ENCODE measurements at regions not wholly inside any gene's neighbourhood (a gene's known extent, or its start where the extent isn't known, plus 50 kb on each side); places are given as distances from the start of the nearest gene placed in this dataset.

DNA sequence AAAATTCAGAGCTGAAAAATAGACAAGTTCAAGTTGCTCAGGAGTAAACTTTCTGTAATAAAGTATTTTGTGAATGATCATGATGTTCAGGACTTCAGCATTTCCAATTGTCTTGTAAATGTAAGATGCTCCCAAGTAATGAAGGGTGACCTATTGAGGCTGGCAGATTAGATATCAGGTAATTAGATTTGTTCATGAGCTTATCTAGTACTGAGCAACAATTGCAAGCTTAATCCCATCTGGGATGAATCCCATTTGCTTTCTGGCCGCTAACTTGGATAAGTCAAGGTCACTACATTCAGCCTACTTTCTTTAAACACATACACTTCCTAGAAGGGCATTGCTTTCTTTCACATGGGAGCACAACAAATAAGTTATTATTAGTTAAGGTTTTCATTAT, 82.4 kb upstream of the ITGB1 start:
- no peak for DNase-seq (ENCODE audit: low spot score)
- no peak for TF ChIP-seq ZBTB33 (IDR thresholded peaks at IDR 0.05)
- TF ChIP-seq, protein P1, sequence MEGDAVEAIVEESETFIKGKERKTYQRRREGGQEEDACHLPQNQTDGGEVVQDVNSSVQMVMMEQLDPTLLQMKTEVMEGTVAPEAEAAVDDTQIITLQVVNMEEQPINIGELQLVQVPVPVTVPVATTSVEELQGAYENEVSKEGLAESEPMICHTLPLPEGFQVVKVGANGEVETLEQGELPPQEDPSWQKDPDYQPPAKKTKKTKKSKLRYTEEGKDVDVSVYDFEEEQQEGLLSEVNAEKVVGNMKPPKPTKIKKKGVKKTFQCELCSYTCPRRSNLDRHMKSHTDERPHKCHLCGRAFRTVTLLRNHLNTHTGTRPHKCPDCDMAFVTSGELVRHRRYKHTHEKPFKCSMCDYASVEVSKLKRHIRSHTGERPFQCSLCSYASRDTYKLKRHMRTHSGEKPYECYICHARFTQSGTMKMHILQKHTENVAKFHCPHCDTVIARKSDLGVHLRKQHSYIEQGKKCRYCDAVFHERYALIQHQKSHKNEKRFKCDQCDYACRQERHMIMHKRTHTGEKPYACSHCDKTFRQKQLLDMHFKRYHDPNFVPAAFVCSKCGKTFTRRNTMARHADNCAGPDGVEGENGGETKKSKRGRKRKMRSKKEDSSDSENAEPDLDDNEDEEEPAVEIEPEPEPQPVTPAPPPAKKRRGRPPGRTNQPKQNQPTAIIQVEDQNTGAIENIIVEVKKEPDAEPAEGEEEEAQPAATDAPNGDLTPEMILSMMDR (IDR thresholded peaks at IDR 0.05; ENCODE audit: low read depth, low read length, missing input control), result no peak
- no peak for TF ChIP-seq NR2F2 (IDR thresholded peaks at IDR 0.05)
- TF ChIP-seq EGR1 (IDR thresholded peaks at IDR 0.05; ENCODE audit: low read depth in 2 of 2), result no peak
- no peak for TF ChIP-seq REST (IDR thresholded peaks at IDR 0.05)
- no peak for TF ChIP-seq RXRA (IDR thresholded peaks at IDR 0.05)
- no peak for TF ChIP-seq FOXA2 (IDR thresholded peaks at IDR 0.05)
- no peak for TF ChIP-seq HNF4A (conservative IDR thresholded peaks at IDR 0.05)
- no peak for TF ChIP-seq HNF4G (IDR thresholded peaks at IDR 0.05)
- TF ChIP-seq ATF3 (IDR thresholded peaks at IDR 0.05), result no peak
- no peak for TF ChIP-seq RAD21 (IDR thresholded peaks at IDR 0.05)
- no peak for TF ChIP-seq SP1 (IDR thresholded peaks at IDR 0.05)
- no peak for TF ChIP-seq GABPA (IDR thresholded peaks at IDR 0.05 in 1 of 2, conservative IDR thresholded peaks at IDR 0.05 in 1 of 2)
- TF ChIP-seq JUND (IDR thresholded peaks at IDR 0.05), result no peak
- Histone ChIP-seq H3K27me3 (ENCODE audit: control insufficient read depth in 4 of 4, insufficient read depth in 4 of 4, low read length in 3 of 4) (no peaks in the 10 kb centered on the region), H3K4me3 (ENCODE audit: low read depth in 1 of 3, low read length in 3 of 3) (no peak overlapping the region), H3K4me1 (ENCODE audit: control insufficient read depth in 4 of 4, insufficient read depth in 4 of 4, low read length in 3 of 4) (no peaks in the 10 kb centered on the region), H3K27ac (ENCODE audit: low read depth in 1 of 2, low read length in 2 of 2) (no peak overlapping the region), H3K9ac (ENCODE audit: low read depth in 1 of 2, low read length in 2 of 2) (no peak overlapping the region), H3K9me3 (ENCODE audit: control insufficient read depth in 4 of 4, low read length in 3 of 4) (peaks cover 0 to 8% (median 1%) of the 10 kb centered on the region in 4 donors), H3K36me3 (ENCODE audit: control insufficient read depth in 4 of 4, insufficient read depth in 3 of 4, low read depth in 1 of 4, low read length in 3 of 4) (no peaks in the 10 kb centered on the region)
- 87% methylated on average over 1 of the region's 1 CpG for WGBS

DNA sequence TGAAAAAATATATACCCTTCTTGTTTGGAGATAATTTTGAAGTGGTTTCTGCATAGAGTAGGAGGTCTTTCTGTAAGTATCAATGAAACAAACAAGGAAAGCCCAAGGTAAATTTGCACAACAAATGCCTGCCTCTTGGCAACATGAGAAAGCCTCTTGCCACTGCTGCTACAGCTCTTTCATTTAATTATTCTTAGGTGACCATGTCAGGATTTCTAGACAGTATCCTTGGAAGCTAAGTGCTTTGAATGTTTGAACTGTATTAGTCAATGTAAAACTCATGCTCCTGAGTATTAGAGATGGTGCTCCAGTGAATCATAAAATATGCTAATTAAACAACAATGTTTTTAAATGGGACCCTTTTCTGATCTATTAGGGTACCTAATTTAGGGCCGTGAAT, 81.2 kb upstream of the ITGB1 start:
- Histone ChIP-seq H3K4me1 (ENCODE audit: control insufficient read depth in 4 of 4, insufficient read depth in 4 of 4, low read length in 3 of 4) (no peaks in the 10 kb centered on the region), H3K9ac (ENCODE audit: low read depth in 1 of 2, low read length in 2 of 2) (no peak overlapping the region)
- no peak for TF ChIP-seq YY1 (IDR thresholded peaks at IDR 0.05)
- no peak for TF ChIP-seq GABPA (IDR thresholded peaks at IDR 0.05 in 1 of 2, conservative IDR thresholded peaks at IDR 0.05 in 1 of 2)
- TF ChIP-seq FOXA2 (IDR thresholded peaks at IDR 0.05), result no peak
- TF ChIP-seq RAD21 (IDR thresholded peaks at IDR 0.05), result no peak
- no peak for TF ChIP-seq ATF3 (IDR thresholded peaks at IDR 0.05)
- no peak for TF ChIP-seq TAF1 (conservative IDR thresholded peaks at IDR 0.05)
- no peak for TF ChIP-seq EGR1 (IDR thresholded peaks at IDR 0.05; ENCODE audit: low read depth in 2 of 2)
- no peak for TF ChIP-seq HNF4A (conservative IDR thresholded peaks at IDR 0.05)
- no peak for TF ChIP-seq FOXA1 (IDR thresholded peaks at IDR 0.05)
- TF ChIP-seq ZBTB33 (IDR thresholded peaks at IDR 0.05), result no peak
- TF ChIP-seq SP1 (IDR thresholded peaks at IDR 0.05), result no peak

More for the DNA sequence above, 81.2 kb upstream of the ITGB1 start:
- Histone ChIP-seq H3K27me3 (ENCODE audit: control insufficient read depth in 4 of 4, insufficient read depth in 4 of 4, low read length in 3 of 4) (no peaks in the 10 kb centered on the region), H3K27ac (ENCODE audit: low read depth in 1 of 2, low read length in 2 of 2) (no peak overlapping the region), H3K4me3 (ENCODE audit: low read depth in 1 of 3, low read length in 3 of 3) (no peak overlapping the region), H3K36me3 (ENCODE audit: control insufficient read depth in 4 of 4, insufficient read depth in 3 of 4, low read depth in 1 of 4, low read length in 3 of 4) (no peaks in the 10 kb centered on the region), H3K9me3 (ENCODE audit: control insufficient read depth in 4 of 4, low read length in 3 of 4) (peaks cover 0 to 8% (median 1%) of the 10 kb centered on the region in 4 donors)
- WGBS, result 88% methylated on average over 1 of the region's 1 CpG
- DNase-seq (ENCODE audit: low spot score), result no peak

Data from liver (tissue), 8 donors.